NCI-H1436 (cell line): ENCODE measurements at regions not wholly inside any gene's neighbourhood (a gene's known extent, or its start where the extent isn't known, plus 50 kb on each side); places are given as distances from the start of the nearest gene placed in this dataset.

Experiments
- DNase-seq: peaks from one replicate; lab custom pipeline; 2025; lab: John Stamatoyannopoulos, UW

- DNase-seq: no peak
Measured at GRCh38 chr2:234768608-234769196, 183.1 kb upstream of the SH3BP4 start.

- DNase-seq: no peak
Measured at GRCh38 chr2:234765279-234765678, 186.5 kb upstream of the SH3BP4 start.

GRCh38 chr2:234764372-234764771 lies 187.4 kb upstream of the SH3BP4 start:
- no peak for DNase-seq

GRCh38 chr2:234763002-234763873 lies 188.6 kb upstream of the SH3BP4 start:
- DNase-seq: no peak

GRCh38 chr2:234761910-234762309 lies 189.9 kb upstream of the SH3BP4 start:
- no peak for DNase-seq

- DNase-seq: no peak
Measured at GRCh38 chr2:234754126-234754525, 197.7 kb upstream of the SH3BP4 start.

- DNase-seq: no peak
Measured at GRCh38 chr2:234753701-234754100, 198.1 kb upstream of the SH3BP4 start.

GRCh38 chr2:234752966-234753365 lies 198.9 kb upstream of the SH3BP4 start:
- DNase-seq: no peak

GRCh38 chr2:234751275-234751973 lies 200.4 kb upstream of the SH3BP4 start:
- DNase-seq: no peak

- no peak for DNase-seq
Measured at GRCh38 chr2:234747833-234748559, 203.8 kb upstream of the SH3BP4 start.

GRCh38 chr2:234747032-234747431 lies 204.8 kb upstream of the SH3BP4 start:
- no peak for DNase-seq

GRCh38 chr2:234745347-234745746 lies 206.5 kb upstream of the SH3BP4 start:
- no peak for DNase-seq

GRCh38 chr2:234741976-234742375 lies 209.8 kb upstream of the SH3BP4 start:
- DNase-seq: no peak

GRCh38 chr2:234739061-234739460 lies 212.8 kb upstream of the SH3BP4 start:
- no peak for DNase-seq

GRCh38 chr2:234735829-234736228 lies 216.0 kb upstream of the SH3BP4 start:
- no peak for DNase-seq

- DNase-seq: no peak
Measured at GRCh38 chr2:234733795-234734600, 217.8 kb upstream of the SH3BP4 start.

- DNase-seq: no peak
Measured at GRCh38 chr2:234733093-234733489, 218.7 kb upstream of the SH3BP4 start.

GRCh38 chr2:234732404-234733092 lies 219.3 kb upstream of the SH3BP4 start:
- no peak for DNase-seq

- no peak for DNase-seq
Measured at GRCh38 chr2:234731236-234731635, 220.6 kb upstream of the SH3BP4 start.

GRCh38 chr2:234730066-234730640 lies 221.7 kb upstream of the SH3BP4 start:
- DNase-seq: no peak
